ENCODE measurements at regions not wholly inside any gene's neighbourhood (a gene's known extent, or its start where the extent isn't known, plus 50 kb on each side); places are given as distances from the start of the nearest gene placed in this dataset.

DNA sequence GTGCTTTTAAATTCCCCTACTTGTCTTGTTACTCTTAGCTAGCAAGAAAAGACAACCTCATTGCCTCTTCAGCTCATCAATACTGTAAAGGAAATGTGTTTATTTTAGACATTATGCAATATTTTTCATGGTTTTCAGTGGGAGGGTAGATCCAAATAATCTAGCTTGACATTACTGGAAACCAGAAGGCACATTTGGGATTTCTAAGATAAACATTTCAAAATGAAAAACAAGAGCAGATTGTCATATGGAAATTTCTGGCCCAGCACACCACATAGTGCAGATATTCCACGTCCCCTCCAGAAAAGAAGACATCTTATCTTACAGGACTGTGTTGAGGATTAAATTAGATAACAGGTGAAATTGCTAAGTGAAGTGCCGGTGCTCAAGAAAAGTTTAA lies 296.9 kb downstream of the MSX2 start:
- H3K36me3 ChIP-seq (ENCODE audit: control insufficient read depth in 5 of 5, insufficient read depth in 5 of 5, low read length in 5 of 5) = no peaks in the 10 kb centered on the region
- no peak overlapping the region for H3K4me3 ChIP-seq (ENCODE audit: low read depth in 1 of 5, low read length in 5 of 5)
- peaks cover 0 to 2% (median 0%) of the 10 kb centered on the region in 5 donors for H3K9me3 ChIP-seq (ENCODE audit: control insufficient read depth in 5 of 5, low read length in 5 of 5)
- no peak overlapping the region for H3K9ac ChIP-seq (ENCODE audit: low read length in 5 of 5)
- no peak overlapping the region for H3K27ac ChIP-seq (ENCODE audit: low read depth, low read length)
- no peaks in the 10 kb centered on the region for H3K27me3 ChIP-seq (ENCODE audit: control insufficient read depth in 5 of 5, insufficient read depth in 4 of 5, low read length in 5 of 5)
- H3K4me1 ChIP-seq (ENCODE audit: control insufficient read depth in 5 of 5, insufficient read depth in 5 of 5, low read length in 5 of 5) = peaks cover 3 to 9% (median 7%) of the 10 kb centered on the region in 5 donors

DNA sequence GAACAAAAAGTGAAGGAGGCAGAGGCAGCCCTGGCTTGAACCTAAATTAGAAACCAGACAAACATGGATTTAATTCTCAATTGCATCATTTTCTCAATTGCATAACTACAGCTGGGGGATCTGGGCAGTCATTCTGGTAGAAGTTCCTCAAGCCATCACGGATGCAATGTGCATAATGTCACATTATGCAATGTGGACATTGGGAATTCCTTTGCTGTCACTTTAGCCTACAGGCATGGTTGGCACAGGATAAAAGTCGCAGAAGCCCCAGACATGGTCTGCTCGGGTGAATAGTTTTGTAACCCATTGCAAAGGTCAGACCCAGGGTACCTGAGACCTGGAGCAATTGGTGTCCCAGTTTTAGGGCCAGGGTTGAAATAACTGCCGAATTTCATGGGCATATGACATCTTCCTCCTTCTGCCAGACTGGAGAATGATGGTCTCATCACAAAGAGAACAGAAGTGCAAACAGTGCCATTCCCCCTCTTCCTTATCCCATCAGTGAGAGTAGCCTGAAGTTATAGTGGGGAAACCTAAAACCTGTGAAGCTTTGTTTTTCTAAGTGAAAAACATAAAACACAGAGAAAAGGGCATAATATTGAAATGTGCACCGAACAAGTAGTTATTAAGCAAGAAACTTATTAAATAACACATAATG lies 290.8 kb downstream of the MSX2 start:
- Histone ChIP-seq H3K4me1 (ENCODE audit: control insufficient read depth in 5 of 5, insufficient read depth in 5 of 5, low read length in 5 of 5) (peaks cover 0 to 25% (median 9%) of the 10 kb centered on the region in 5 donors), H3K9ac (ENCODE audit: low read length in 5 of 5) (no peak overlapping the region), H3K9me3 (ENCODE audit: control insufficient read depth in 5 of 5, low read length in 5 of 5) (peaks cover 0 to 2% (median 0%) of the 10 kb centered on the region in 5 donors), H3K27ac (ENCODE audit: low read depth, low read length) (peak overlapping the region; percentile 47), H3K27me3 (ENCODE audit: control insufficient read depth in 5 of 5, insufficient read depth in 4 of 5, low read length in 5 of 5) (no peaks in the 10 kb centered on the region), H3K36me3 (ENCODE audit: control insufficient read depth in 5 of 5, insufficient read depth in 5 of 5, low read length in 5 of 5) (no peaks in the 10 kb centered on the region), H3K4me3 (ENCODE audit: low read depth in 1 of 5, low read length in 5 of 5) (no peak overlapping the region)

DNA sequence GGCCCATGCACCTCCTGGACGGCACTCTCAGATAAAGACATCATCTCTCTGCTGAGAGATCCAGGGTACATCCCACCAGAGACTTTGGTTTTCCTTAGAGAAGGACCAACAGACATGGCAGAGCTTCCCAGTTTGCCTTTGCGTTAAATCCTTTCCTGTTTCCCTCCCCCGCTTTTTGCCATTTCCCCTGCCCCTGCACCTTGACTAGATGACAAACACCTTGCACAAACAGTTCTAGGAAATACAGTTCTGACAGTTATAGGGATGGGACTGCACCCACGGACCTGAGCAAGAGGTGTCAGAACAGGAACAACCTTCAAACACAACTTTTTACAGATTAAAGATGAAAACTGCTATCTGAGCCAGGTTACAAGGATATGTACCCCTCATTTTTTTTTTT lies 288.9 kb downstream of the MSX2 start:
- Histone ChIP-seq H3K27ac (ENCODE audit: low read depth, low read length) (no peak overlapping the region), H3K27me3 (ENCODE audit: control insufficient read depth in 5 of 5, insufficient read depth in 4 of 5, low read length in 5 of 5) (no peaks in the 10 kb centered on the region), H3K9ac (ENCODE audit: low read length in 5 of 5) (no peak overlapping the region), H3K9me3 (ENCODE audit: control insufficient read depth in 5 of 5, low read length in 5 of 5) (peaks cover 0 to 5% (median 0%) of the 10 kb centered on the region in 5 donors), H3K36me3 (ENCODE audit: control insufficient read depth in 5 of 5, insufficient read depth in 5 of 5, low read length in 5 of 5) (no peaks in the 10 kb centered on the region), H3K4me1 (ENCODE audit: control insufficient read depth in 5 of 5, insufficient read depth in 5 of 5, low read length in 5 of 5) (peaks cover 0 to 25% (median 9%) of the 10 kb centered on the region in 5 donors), H3K4me3 (ENCODE audit: low read depth in 1 of 5, low read length in 5 of 5) (no peak overlapping the region)

DNA sequence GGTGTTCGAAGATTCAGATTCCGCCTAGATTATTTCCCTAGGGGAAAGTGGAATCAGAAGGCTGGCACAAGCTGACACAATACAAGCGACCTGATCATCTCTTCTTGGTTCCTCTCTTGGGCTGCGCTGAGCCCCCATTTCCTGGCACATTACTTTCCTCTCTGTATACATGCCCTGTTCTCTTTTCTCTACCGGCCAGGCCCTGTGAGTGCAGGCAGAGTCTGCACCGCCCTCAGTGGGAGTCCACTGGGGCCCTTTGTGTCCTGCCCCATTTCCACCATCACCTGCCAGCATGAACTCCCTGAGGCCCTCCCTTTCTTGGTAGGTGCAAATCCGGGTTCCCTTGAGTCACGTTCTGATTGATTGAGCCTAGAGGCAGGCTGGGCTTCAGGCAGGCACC lies 287.9 kb downstream of the MSX2 start:
- Histone ChIP-seq H3K9me3 (ENCODE audit: control insufficient read depth in 5 of 5, low read length in 5 of 5) (peaks cover 0 to 5% (median 0%) of the 10 kb centered on the region in 5 donors), H3K4me3 (ENCODE audit: low read depth in 1 of 5, low read length in 5 of 5) (no peak overlapping the region), H3K36me3 (ENCODE audit: control insufficient read depth in 5 of 5, insufficient read depth in 5 of 5, low read length in 5 of 5) (no peaks in the 10 kb centered on the region), H3K27ac (ENCODE audit: low read depth, low read length) (no peak overlapping the region), H3K9ac (ENCODE audit: low read length in 5 of 5) (no peak overlapping the region), H3K27me3 (ENCODE audit: control insufficient read depth in 5 of 5, insufficient read depth in 4 of 5, low read length in 5 of 5) (no peaks in the 10 kb centered on the region), H3K4me1 (ENCODE audit: control insufficient read depth in 5 of 5, insufficient read depth in 5 of 5, low read length in 5 of 5) (peaks cover 0 to 25% (median 9%) of the 10 kb centered on the region in 5 donors)

DNA sequence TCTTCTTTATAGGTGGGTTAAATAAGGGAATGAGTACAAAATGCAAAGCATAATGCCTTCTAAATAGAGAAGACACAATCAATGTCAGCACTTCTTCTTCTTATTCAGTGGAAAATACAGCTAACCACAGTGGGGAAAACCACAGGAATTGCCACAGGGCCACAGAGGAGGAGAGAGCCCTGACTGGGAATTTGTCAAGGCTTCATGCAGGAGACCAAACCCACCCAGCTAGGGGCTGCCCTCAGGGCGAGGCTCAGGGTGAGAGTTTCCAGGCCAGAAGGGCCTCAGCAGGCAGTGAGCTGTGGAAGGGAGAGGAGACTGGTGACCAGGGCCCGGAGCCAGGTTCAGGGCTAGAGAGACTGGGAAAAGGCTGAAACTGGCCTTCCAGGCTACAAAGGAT lies 279.1 kb downstream of the MSX2 start:
- H3K9ac ChIP-seq (ENCODE audit: low read length in 5 of 5) = no peak overlapping the region
- H3K27me3 ChIP-seq (ENCODE audit: control insufficient read depth in 5 of 5, insufficient read depth in 4 of 5, low read length in 5 of 5) = peaks cover 0 to 3% (median 0%) of the 10 kb centered on the region in 5 donors
- no peak overlapping the region for H3K4me3 ChIP-seq (ENCODE audit: low read depth in 1 of 5, low read length in 5 of 5)
- no peaks in the 10 kb centered on the region for H3K36me3 ChIP-seq (ENCODE audit: control insufficient read depth in 5 of 5, insufficient read depth in 5 of 5, low read length in 5 of 5)
- peaks cover 0 to 3% (median 0%) of the 10 kb centered on the region in 5 donors for H3K4me1 ChIP-seq (ENCODE audit: control insufficient read depth in 5 of 5, insufficient read depth in 5 of 5, low read length in 5 of 5)
- H3K27ac ChIP-seq (ENCODE audit: low read depth, low read length) = no peak overlapping the region
- peaks cover under 1 to 5% (median 2%) of the 10 kb centered on the region in 5 donors for H3K9me3 ChIP-seq (ENCODE audit: control insufficient read depth in 5 of 5, low read length in 5 of 5)

DNA sequence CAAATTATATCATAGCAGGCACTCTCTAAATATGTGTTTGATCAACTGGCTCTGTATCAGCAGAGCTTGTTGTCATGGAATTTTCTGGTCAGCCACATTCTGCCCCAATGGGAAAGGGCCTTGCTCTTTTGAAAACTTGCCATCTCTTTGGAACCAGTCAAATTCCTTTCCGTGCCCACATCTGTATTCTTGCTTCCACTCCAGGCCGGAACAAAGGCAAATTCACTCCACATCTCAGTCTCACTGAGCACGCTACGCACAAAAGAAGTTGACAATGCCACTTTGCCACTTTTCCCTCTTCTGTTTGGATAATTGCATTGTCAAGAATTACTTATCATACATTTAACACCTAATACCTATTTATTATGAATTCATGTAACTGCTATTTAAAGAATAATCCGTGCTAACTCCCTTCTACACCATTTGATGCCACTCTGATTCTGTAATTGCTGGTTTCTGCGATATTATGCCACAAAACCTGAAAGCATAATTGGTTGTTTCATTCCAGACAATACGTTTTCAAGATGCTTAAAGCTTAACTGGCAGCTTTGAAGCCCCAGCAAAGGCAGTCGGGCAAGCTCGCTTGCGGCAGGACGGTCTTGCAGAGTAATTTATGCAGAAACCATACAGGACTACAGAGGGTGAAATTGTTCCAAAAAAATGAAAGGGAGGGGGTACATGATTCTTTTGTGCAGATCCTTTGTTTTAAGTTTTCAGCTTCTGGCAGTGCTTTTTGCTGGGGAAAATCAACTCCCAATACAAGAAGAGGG lies 277.7 kb downstream of the MSX2 start:
- Histone ChIP-seq H3K36me3 (ENCODE audit: control insufficient read depth in 5 of 5, insufficient read depth in 5 of 5, low read length in 5 of 5) (no peaks in the 10 kb centered on the region), H3K9me3 (ENCODE audit: control insufficient read depth in 5 of 5, low read length in 5 of 5) (peaks cover 2 to 11% (median 5%) of the 10 kb centered on the region in 5 donors), H3K27me3 (ENCODE audit: control insufficient read depth in 5 of 5, insufficient read depth in 4 of 5, low read length in 5 of 5) (peaks cover 0 to 3% (median 0%) of the 10 kb centered on the region in 5 donors), H3K27ac (ENCODE audit: low read depth, low read length) (no peak overlapping the region), H3K9ac (ENCODE audit: low read length in 5 of 5) (no peak overlapping the region), H3K4me1 (ENCODE audit: control insufficient read depth in 5 of 5, insufficient read depth in 5 of 5, low read length in 5 of 5) (peaks cover 0 to 3% (median 0%) of the 10 kb centered on the region in 5 donors), H3K4me3 (ENCODE audit: low read depth in 1 of 5, low read length in 5 of 5) (no peak overlapping the region)

DNA sequence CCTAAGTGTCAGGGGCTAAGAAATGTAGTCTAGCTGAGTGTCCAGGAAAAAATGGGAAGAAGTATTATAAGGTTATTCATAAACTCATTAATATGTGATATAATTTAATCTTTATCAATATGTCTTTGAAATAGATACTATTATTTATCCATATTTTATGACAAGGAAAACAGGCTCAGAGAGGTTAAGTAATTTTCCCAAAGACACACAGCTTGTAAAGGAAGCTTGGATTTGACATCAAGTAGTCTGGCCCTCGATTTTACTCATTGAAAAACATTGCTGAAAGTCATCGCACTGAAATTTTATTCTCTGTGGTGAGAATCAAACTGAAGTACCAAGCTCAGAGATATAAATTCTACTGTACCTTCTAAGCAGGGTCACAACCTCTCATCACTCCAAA lies 276.9 kb downstream of the MSX2 start:
- Histone ChIP-seq H3K27ac (ENCODE audit: low read depth, low read length) (no peak overlapping the region), H3K4me3 (ENCODE audit: low read depth in 1 of 5, low read length in 5 of 5) (no peak overlapping the region), H3K4me1 (ENCODE audit: control insufficient read depth in 5 of 5, insufficient read depth in 5 of 5, low read length in 5 of 5) (peaks cover 0 to 3% (median 0%) of the 10 kb centered on the region in 5 donors), H3K27me3 (ENCODE audit: control insufficient read depth in 5 of 5, insufficient read depth in 4 of 5, low read length in 5 of 5) (peaks cover 0 to 3% (median 0%) of the 10 kb centered on the region in 5 donors), H3K9ac (ENCODE audit: low read length in 5 of 5) (no peak overlapping the region), H3K36me3 (ENCODE audit: control insufficient read depth in 5 of 5, insufficient read depth in 5 of 5, low read length in 5 of 5) (no peaks in the 10 kb centered on the region), H3K9me3 (ENCODE audit: control insufficient read depth in 5 of 5, low read length in 5 of 5) (peaks cover 2 to 11% (median 5%) of the 10 kb centered on the region in 5 donors)

DNA sequence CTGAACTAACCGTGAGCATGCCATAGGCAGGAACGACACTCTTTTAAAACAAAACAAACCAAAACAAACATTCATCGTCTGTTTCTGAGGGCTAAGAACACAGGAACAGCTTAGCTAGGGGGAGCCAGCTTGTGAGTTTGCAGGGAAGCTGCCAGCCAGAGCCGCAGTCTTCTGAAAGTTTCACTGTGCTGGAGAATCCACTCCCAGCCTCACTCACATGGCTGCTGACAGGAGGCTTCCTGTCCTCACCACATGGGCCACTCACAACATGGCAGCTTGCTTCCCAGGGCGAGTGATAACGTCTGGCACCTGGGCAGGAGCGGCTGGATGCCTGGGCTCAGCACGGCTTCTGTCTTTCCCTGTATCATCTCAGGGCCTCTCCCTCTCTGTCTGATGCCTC lies 275.2 kb downstream of the MSX2 start:
- peaks cover 0 to 3% (median 0%) of the 10 kb centered on the region in 5 donors for H3K4me1 ChIP-seq (ENCODE audit: control insufficient read depth in 5 of 5, insufficient read depth in 5 of 5, low read length in 5 of 5)
- peaks cover 2 to 11% (median 5%) of the 10 kb centered on the region in 5 donors for H3K9me3 ChIP-seq (ENCODE audit: control insufficient read depth in 5 of 5, low read length in 5 of 5)
- H3K27ac ChIP-seq (ENCODE audit: low read depth, low read length) = no peak overlapping the region
- no peak overlapping the region for H3K9ac ChIP-seq (ENCODE audit: low read length in 5 of 5)
- no peak overlapping the region for H3K4me3 ChIP-seq (ENCODE audit: low read depth in 1 of 5, low read length in 5 of 5)
- H3K36me3 ChIP-seq (ENCODE audit: control insufficient read depth in 5 of 5, insufficient read depth in 5 of 5, low read length in 5 of 5) = no peaks in the 10 kb centered on the region
- H3K27me3 ChIP-seq (ENCODE audit: control insufficient read depth in 5 of 5, insufficient read depth in 4 of 5, low read length in 5 of 5) = peaks cover 0 to 3% (median 0%) of the 10 kb centered on the region in 5 donors

DNA sequence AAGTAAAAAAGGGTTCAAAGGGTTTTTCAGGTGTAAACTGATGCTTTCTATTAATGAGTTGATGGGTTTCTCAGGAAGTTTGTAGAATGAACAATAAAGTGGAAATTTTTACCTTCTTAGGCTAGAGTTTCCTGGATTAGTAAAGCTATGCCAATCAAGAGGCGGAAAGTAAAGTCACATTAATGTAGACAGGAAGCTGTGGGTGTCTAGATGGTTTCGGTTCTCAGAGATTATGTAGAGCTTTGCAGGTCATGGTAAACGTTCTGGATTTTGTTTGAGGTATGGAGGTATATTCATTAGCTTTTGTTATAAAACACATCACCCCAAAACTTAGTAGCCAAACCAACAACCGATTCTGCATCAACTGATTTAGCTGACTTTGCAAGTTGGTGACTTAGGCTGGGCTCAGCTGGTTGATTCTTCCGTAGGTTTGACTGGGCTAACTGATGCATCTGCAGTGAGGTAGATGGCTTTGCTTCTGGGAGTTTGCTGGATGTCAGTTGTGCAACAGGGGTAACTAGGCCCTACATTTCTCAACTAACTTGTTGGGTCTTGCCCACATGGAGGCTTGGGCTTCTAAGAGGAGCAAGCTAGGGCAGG lies 273.8 kb downstream of the MSX2 start:
- Histone ChIP-seq H3K27me3 (ENCODE audit: control insufficient read depth in 5 of 5, insufficient read depth in 4 of 5, low read length in 5 of 5) (peaks cover 0 to 3% (median 0%) of the 10 kb centered on the region in 5 donors), H3K9me3 (ENCODE audit: control insufficient read depth in 5 of 5, low read length in 5 of 5) (peaks cover 2 to 9% (median 5%) of the 10 kb centered on the region in 5 donors), H3K4me1 (ENCODE audit: control insufficient read depth in 5 of 5, insufficient read depth in 5 of 5, low read length in 5 of 5) (peaks cover 0 to 3% (median 0%) of the 10 kb centered on the region in 5 donors), H3K36me3 (ENCODE audit: control insufficient read depth in 5 of 5, insufficient read depth in 5 of 5, low read length in 5 of 5) (no peaks in the 10 kb centered on the region), H3K9ac (ENCODE audit: low read length in 5 of 5) (no peak overlapping the region), H3K4me3 (ENCODE audit: low read depth in 1 of 5, low read length in 5 of 5) (no peak overlapping the region), H3K27ac (ENCODE audit: low read depth, low read length) (no peak overlapping the region)

DNA sequence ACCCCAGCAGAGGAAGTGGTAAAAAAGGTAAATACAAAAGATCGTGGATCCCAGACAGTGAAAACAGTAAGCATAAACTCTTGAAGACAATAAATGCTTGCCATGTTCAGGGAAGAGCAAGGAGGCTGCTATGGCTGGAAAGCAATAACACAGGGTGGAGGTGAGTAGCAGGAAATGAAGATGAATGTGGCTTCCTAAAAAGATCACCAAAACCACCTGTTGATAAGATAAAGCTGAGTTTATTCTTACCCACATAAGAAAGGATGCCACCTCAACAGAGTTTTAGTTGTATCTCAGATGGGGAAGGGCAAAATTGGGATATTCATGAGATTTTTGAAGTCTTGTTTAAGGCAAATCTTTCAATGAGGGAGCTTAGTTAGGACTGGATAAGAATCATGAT lies 273.3 kb downstream of the MSX2 start:
- Histone ChIP-seq H3K4me3 (ENCODE audit: low read depth in 1 of 5, low read length in 5 of 5) (no peak overlapping the region), H3K9ac (ENCODE audit: low read length in 5 of 5) (no peak overlapping the region), H3K9me3 (ENCODE audit: control insufficient read depth in 5 of 5, low read length in 5 of 5) (peaks cover 2 to 9% (median 5%) of the 10 kb centered on the region in 5 donors), H3K27ac (ENCODE audit: low read depth, low read length) (no peak overlapping the region), H3K36me3 (ENCODE audit: control insufficient read depth in 5 of 5, insufficient read depth in 5 of 5, low read length in 5 of 5) (no peaks in the 10 kb centered on the region), H3K27me3 (ENCODE audit: control insufficient read depth in 5 of 5, insufficient read depth in 4 of 5, low read length in 5 of 5) (no peaks in the 10 kb centered on the region), H3K4me1 (ENCODE audit: control insufficient read depth in 5 of 5, insufficient read depth in 5 of 5, low read length in 5 of 5) (peaks cover 0 to 3% (median 0%) of the 10 kb centered on the region in 5 donors)
